ENCODE measurements at regions not wholly inside any gene's neighbourhood (a gene's known extent, or its start where the extent isn't known, plus 50 kb on each side); places are given as distances from the start of the nearest gene placed in this dataset.

DNA sequence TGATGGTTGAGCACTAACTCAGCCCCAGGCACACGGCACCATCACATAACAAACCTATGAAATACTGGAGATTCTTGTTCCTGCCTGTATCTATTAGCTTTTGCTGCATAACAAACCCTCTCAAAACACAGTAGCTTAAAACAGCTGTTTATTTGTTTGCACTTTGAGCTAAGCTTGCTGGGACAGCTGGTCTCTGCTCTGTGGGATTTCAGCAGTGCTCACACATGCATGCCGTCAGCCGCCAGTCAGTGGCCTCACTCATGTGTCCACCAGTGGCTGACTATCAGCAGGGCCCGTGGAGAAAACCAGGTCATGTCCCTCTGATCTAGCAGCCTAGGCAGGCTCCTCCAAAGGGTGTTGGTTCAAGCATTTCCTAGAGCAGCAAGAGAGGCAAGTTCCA, 52.8 kb upstream of the RAB12 start:
- TF ChIP-seq EZH2 (IDR thresholded peaks at IDR 0.05; ENCODE audit: low read length, unreplicated experiment) (no peak), EZH2phosphoT487 (IDR thresholded peaks at IDR 0.05; ENCODE audit: borderline replicate concordance, low read length) (no peak)
- TF ChIP-seq, protein P1, sequence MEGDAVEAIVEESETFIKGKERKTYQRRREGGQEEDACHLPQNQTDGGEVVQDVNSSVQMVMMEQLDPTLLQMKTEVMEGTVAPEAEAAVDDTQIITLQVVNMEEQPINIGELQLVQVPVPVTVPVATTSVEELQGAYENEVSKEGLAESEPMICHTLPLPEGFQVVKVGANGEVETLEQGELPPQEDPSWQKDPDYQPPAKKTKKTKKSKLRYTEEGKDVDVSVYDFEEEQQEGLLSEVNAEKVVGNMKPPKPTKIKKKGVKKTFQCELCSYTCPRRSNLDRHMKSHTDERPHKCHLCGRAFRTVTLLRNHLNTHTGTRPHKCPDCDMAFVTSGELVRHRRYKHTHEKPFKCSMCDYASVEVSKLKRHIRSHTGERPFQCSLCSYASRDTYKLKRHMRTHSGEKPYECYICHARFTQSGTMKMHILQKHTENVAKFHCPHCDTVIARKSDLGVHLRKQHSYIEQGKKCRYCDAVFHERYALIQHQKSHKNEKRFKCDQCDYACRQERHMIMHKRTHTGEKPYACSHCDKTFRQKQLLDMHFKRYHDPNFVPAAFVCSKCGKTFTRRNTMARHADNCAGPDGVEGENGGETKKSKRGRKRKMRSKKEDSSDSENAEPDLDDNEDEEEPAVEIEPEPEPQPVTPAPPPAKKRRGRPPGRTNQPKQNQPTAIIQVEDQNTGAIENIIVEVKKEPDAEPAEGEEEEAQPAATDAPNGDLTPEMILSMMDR (conservative IDR thresholded peaks at IDR 0.05; ENCODE audit: low read depth, low read length) = no peak
- CTCF ChIA-PET = no interaction called here
- Histone ChIP-seq H3K27ac (ENCODE audit: low read length) (no peak overlapping the region), H3K27me3 (ENCODE audit: low read length) (peaks cover 20% of the 10 kb centered on the region; the same call in 1 of the 2 replicates), H3K9me2 (replicated peaks; ENCODE audit: low read length) (no peaks in the 10 kb centered on the region), H3K4me2 (ENCODE audit: low read length) (no peak overlapping the region), H3K9ac (ENCODE audit: low read length) (no peak overlapping the region), H3K79me2 (ENCODE audit: low read length) (no peaks in the 10 kb centered on the region), H2AFZ (ENCODE audit: low read length) (no peak overlapping the region), H3K36me3 (ENCODE audit: low read depth, low read length) (no peaks in the 10 kb centered on the region), H3K4me3 (ENCODE audit: low read length) (no peak overlapping the region), H3F3A (ENCODE audit: low read length, unreplicated experiment) (no peaks in the 10 kb centered on the region), H4K20me1 (ENCODE audit: low read length) (no peaks in the 10 kb centered on the region), H3K9me3 (ENCODE audit: low read length) (no peaks in the 10 kb centered on the region), H3K4me1 (ENCODE audit: insufficient read depth, low read length) (peaks cover 9% of the 10 kb centered on the region)
- ATAC-seq = no peak
- intact Hi-C loops (cut with micrococcal nuclease) = no loop called here
- DNase-seq = no peak
- no TSS peak for BruUV-seq (replicated peaks)
- POLR2A ChIA-PET (ENCODE audit: unreplicated experiment) = no interaction called here
